CD14-positive monocyte (primary cell): ENCODE measurements at regions not wholly inside any gene's neighbourhood (a gene's known extent, or its start where the extent isn't known, plus 50 kb on each side); places are given as distances from the start of the nearest gene placed in this dataset.

Source experiments
- DNase-seq, 3 donors: peaks; one replicate each; pipeline ENCODE4 v3.0.0-alpha.2; 2011 to 2022
- H2AFZ ChIP-seq: 2 replicates; pipeline ENCODE4 v1.6.0; 2012; ENCODE audit warnings: mild to moderate bottlenecking, low read depth, low read length, inconsistent platforms; ENCODE audit not compliant: insufficient read depth, poor library complexity, severe bottlenecking
- H3K27ac ChIP-seq, 2 donors: 1 replicate in 1 of 2; 2 replicates in 1 of 2; pipeline ENCODE4 v1.5.1; 2012 to 2013; ENCODE audit warnings: low read length in 2 of 2, control low read depth in 1 of 2, inconsistent platforms in 1 of 2, low read depth in 1 of 2, mild to moderate bottlenecking in 1 of 2
- H3K27me3 ChIP-seq, 2 donors: one replicate each; pipeline versions ENCODE4 v1.6.0 to v1.6.1; 2011 to 2013; ENCODE audit warnings: low read length in 2 of 2; ENCODE audit not compliant: control insufficient read depth in 2 of 2, insufficient read depth in 2 of 2
- H3K36me3 ChIP-seq, 2 donors: replicated peaks in 1 of 2; 1 replicate in 1 of 2; 2 replicates in 1 of 2; pipeline versions ENCODE4 v1.5.1 to v1.6.1; 2012 to 2013; ENCODE audit warnings: low read length in 2 of 2, control low read depth in 1 of 2, inconsistent platforms in 1 of 2, mild to moderate bottlenecking in 1 of 2; ENCODE audit not compliant: insufficient read depth in 2 of 2, control insufficient read depth in 1 of 2
- H3K4me1 ChIP-seq, 2 donors: 1 replicate in 1 of 2; 2 replicates in 1 of 2; pipeline versions ENCODE4 v1.5.1 to v1.6.1; 2012 to 2013; ENCODE audit warnings: low read length in 2 of 2, control low read depth in 1 of 2, inconsistent platforms in 1 of 2, mild to moderate bottlenecking in 1 of 2, moderate library complexity in 1 of 2; ENCODE audit not compliant: insufficient read depth in 2 of 2, control insufficient read depth in 1 of 2
- H3K4me2 ChIP-seq: replicated peaks from 2 replicates; pipeline ENCODE3; 2012; ENCODE audit warnings: low read length, moderate library complexity, mild to moderate bottlenecking; ENCODE audit not compliant: poor library complexity, severe bottlenecking; ENCODE audit errors: extremely low read depth
- H3K4me3 ChIP-seq, 3 experiments: fragments of 200-600 bp in 1 of 3; sonication (generic) in 1 of 3; replicated peaks in 1 of 3; 1 replicate in 2 of 3; 2 replicates in 1 of 3; pipeline ENCODE4 v1.5.1; 2011 to 2013; ENCODE audit warnings: low read length in 3 of 3, mild to moderate bottlenecking in 3 of 3, control low read depth in 2 of 3, low read depth in 2 of 3, inconsistent platforms in 1 of 3, moderate library complexity in 1 of 3
- H3K79me2 ChIP-seq: 2 replicates; pipeline ENCODE4 v1.6.0; 2012; ENCODE audit warnings: mild to moderate bottlenecking, control low read depth, inconsistent platforms, low read length, moderate library complexity; ENCODE audit not compliant: insufficient read depth
- H3K9ac ChIP-seq: 2 replicates; pipeline ENCODE4 v1.6.0; 2017; ENCODE audit warnings: low read length, mild to moderate bottlenecking; ENCODE audit not compliant: insufficient read depth, poor library complexity, severe bottlenecking
- H3K9me3 ChIP-seq, 2 donors: replicated peaks in 1 of 2; 1 replicate in 1 of 2; 2 replicates in 1 of 2; pipeline versions ENCODE4 v1.5.1 to v1.6.1; 2012 to 2013; ENCODE audit warnings: low read length in 2 of 2, control low read depth in 1 of 2; ENCODE audit not compliant: control insufficient read depth in 1 of 2, insufficient read depth in 1 of 2
- H4K20me1 ChIP-seq: 2 replicates; pipeline ENCODE4 v1.6.0; 2012; ENCODE audit warnings: mild to moderate bottlenecking, low read length, control low read depth, moderate library complexity; ENCODE audit not compliant: insufficient read depth
- H3K27ac Mint-ChIP-seq, 7 donors: one replicate each; pipeline ENCODE4 v1.8.0; 2020; ENCODE audit warnings: mild to moderate bottlenecking in 7 of 7, mixed read lengths in 7 of 7, moderate library complexity in 6 of 7, inconsistent platforms in 2 of 7
- H3K27me3 Mint-ChIP-seq, 3 donors: one replicate each; pipeline ENCODE4 v1.8.0; 2021 to 2022; ENCODE audit warnings: low read depth in 3 of 3, mild to moderate bottlenecking in 3 of 3, mixed read lengths in 3 of 3, moderate library complexity in 3 of 3, inconsistent platforms in 1 of 3
- H3K36me3 Mint-ChIP-seq, 2 donors: one replicate each; pipeline ENCODE4 v1.8.0; 2020; ENCODE audit warnings: mixed read lengths in 2 of 2, inconsistent platforms in 1 of 2, mild to moderate bottlenecking in 1 of 2
- H3K4me1 Mint-ChIP-seq: one replicate; pipeline ENCODE4 v1.8.0; 2020; ENCODE audit warnings: mild to moderate bottlenecking, mixed read lengths
- H3K4me3 Mint-ChIP-seq, 2 donors: one replicate each; pipeline ENCODE4 v1.8.0; 2020; ENCODE audit warnings: mild to moderate bottlenecking in 2 of 2, mixed read lengths in 2 of 2, moderate library complexity in 1 of 2
- H3K9me3 Mint-ChIP-seq, 7 donors: one replicate each; pipeline ENCODE4 v1.8.0; 2020 to 2022; ENCODE audit warnings: mixed read lengths in 7 of 7, mild to moderate bottlenecking in 6 of 7, moderate library complexity in 6 of 7, inconsistent platforms in 2 of 7
- WGBS: methylation state at CpG from one replicate; pipeline ENCODE4 v1.1.5; 2013; ENCODE audit warnings: missing lambda C conversion rate; ENCODE audit not compliant: insufficient coverage; 5-methylcytosine and 5-hydroxymethylcytosine counted together
- intact Hi-C, 2 donors: fragments of 100-400 bp; cut with micrococcal nuclease; formaldehyde crosslinking; loops; one replicate each; pipeline versions ENCODE4 v1.15.0 to v1.15.1; 2023
- TF ChIP-seq, protein P1 (sequence below): fragments of 200-600 bp; IDR thresholded peaks from one replicate; pipeline ENCODE4 v1.8.0; 2022; ENCODE audit warnings: antibody characterized with exemption, mild to moderate bottlenecking

DNA sequence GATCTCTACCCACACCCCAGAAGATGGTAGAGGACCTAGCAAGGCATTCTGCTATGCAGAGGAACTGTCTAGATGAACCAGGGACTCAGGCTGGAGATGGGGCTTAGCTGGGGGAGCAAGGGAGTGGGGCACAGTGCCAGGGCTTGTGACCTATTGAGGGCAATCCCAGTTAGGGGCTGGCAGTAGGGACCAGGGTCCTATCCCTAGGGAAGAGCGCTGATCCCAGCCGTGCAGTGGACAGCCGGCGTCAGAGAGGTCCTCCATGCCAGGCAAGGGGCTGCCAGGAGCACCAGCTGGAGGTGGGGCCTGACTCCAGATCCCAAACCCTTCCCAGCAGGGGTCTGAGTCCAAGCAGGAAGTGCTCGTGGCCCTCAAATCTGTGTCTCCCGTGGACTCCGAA is 52.7 kb upstream of the NEURL1B start:
- H3K4me3 ChIP-seq: no peak overlapping the region
- Mint-ChIP-seq H3K4me1 (no peaks in the 10 kb centered on the region), H3K27ac (no peak overlapping the region), H3K27me3 (peaks cover 4 to 15% (median 5%) of the 10 kb centered on the region in 3 donors), H3K4me3 (no peak overlapping the region), H3K9me3 (no peaks in the 10 kb centered on the region), H3K36me3 (no peaks in the 10 kb centered on the region)
- H4K20me1 ChIP-seq: no peaks in the 10 kb centered on the region
- no peaks in the 10 kb centered on the region for H3K9me3 ChIP-seq
- DNase-seq: no peak
- TF ChIP-seq, protein P1, sequence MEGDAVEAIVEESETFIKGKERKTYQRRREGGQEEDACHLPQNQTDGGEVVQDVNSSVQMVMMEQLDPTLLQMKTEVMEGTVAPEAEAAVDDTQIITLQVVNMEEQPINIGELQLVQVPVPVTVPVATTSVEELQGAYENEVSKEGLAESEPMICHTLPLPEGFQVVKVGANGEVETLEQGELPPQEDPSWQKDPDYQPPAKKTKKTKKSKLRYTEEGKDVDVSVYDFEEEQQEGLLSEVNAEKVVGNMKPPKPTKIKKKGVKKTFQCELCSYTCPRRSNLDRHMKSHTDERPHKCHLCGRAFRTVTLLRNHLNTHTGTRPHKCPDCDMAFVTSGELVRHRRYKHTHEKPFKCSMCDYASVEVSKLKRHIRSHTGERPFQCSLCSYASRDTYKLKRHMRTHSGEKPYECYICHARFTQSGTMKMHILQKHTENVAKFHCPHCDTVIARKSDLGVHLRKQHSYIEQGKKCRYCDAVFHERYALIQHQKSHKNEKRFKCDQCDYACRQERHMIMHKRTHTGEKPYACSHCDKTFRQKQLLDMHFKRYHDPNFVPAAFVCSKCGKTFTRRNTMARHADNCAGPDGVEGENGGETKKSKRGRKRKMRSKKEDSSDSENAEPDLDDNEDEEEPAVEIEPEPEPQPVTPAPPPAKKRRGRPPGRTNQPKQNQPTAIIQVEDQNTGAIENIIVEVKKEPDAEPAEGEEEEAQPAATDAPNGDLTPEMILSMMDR: no peak
- no peaks in the 10 kb centered on the region for H3K4me1 ChIP-seq
- no peaks in the 10 kb centered on the region for H3K27me3 ChIP-seq
- 100% methylated on average over 5 of the region's 7 CpGs for WGBS
- intact Hi-C loops: no loop called here
- no peak overlapping the region for H3K27ac ChIP-seq
- no peak overlapping the region for H3K9ac ChIP-seq
- no peak overlapping the region for H3K4me2 ChIP-seq
- H3K79me2 ChIP-seq: no peaks in the 10 kb centered on the region
- H3K36me3 ChIP-seq: no peaks in the 10 kb centered on the region
- no peak overlapping the region for H2AFZ ChIP-seq

DNA sequence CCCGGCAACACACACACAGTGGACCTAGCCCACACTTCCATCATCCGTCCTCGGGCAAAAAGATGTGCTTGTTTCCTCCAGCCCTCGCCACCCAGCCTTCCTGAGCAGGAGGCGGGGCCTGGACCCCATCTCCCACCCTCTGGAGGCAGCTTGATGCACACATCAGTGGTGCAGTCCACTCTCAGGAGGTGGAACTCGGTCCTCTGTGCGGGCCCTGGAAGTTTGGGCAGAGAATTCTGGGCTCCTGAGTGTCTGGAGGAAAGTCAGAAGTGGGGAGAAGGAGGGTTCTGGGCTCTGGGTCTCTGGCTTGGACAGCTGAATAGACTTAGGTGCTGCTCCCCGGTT is 54.0 kb upstream of the NEURL1B start:
- WGBS: 89% methylated on average over 8 of the region's 8 CpGs
- H3K9ac ChIP-seq: no peak overlapping the region
- no peaks in the 10 kb centered on the region for H3K9me3 ChIP-seq
- H3K4me1 ChIP-seq: no peaks in the 10 kb centered on the region
- no peak overlapping the region for H3K4me3 ChIP-seq
- no peak overlapping the region for H3K4me2 ChIP-seq
- no peak overlapping the region for H2AFZ ChIP-seq
- DNase-seq: no peak
- no peak overlapping the region for H3K27ac Mint-ChIP-seq
- H3K27me3 ChIP-seq: no peaks in the 10 kb centered on the region
- no peaks in the 10 kb centered on the region for H3K79me2 ChIP-seq
- peak overlapping the region in 1 of 2 donors; percentile 25 for H3K4me3 Mint-ChIP-seq
- H3K9me3 Mint-ChIP-seq: no peaks in the 10 kb centered on the region
- no peaks in the 10 kb centered on the region for H3K36me3 Mint-ChIP-seq
- no peak overlapping the region for H3K27ac ChIP-seq
- H3K4me1 Mint-ChIP-seq: no peaks in the 10 kb centered on the region
- TF ChIP-seq, protein P1: no peak
- intact Hi-C loops: no loop called here
- H3K36me3 ChIP-seq: no peaks in the 10 kb centered on the region
- no peaks in the 10 kb centered on the region for H4K20me1 ChIP-seq
- H3K27me3 Mint-ChIP-seq: peaks cover 3 to 13% (median 6%) of the 10 kb centered on the region in 3 donors
